ENCODE measurements at regions not wholly inside any gene's neighbourhood (a gene's known extent, or its start where the extent isn't known, plus 50 kb on each side); places are given as distances from the start of the nearest gene placed in this dataset.

DNA sequence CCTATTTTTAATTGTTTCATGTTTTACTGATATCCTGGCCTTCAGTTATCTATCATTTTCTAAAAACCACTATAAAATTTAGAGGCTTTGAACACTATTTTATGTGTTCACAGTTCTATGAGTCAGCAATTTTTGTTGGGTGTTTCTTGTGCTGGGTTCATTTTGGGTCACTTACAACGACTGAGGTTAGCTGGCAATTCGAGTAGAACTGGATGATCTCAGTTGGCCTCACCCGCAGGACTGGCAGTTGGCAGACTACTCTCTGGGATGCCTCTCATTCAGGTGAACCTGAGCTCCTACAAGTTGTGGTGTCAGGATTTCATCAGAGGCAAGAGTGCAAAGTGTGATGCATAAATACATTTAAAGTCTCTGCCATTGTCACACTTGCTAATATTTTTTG lies 151.0 kb upstream of the PAPPA start:
- TF ChIP-seq GATA3 (IDR thresholded peaks at IDR 0.05; ENCODE audit: low read depth, low read length) (no peak), GATA2 (IDR thresholded peaks at IDR 0.05; ENCODE audit: low read depth, low read length) (no peak)

Data from SH-SY5Y (cell line).